NB4 (cell line): ENCODE measurements at regions not wholly inside any gene's neighbourhood (a gene's known extent, or its start where the extent isn't known, plus 50 kb on each side); places are given as distances from the start of the nearest gene placed in this dataset.

Experiments
- CTCF ChIP-seq: IDR thresholded peaks from one replicate; pipeline ENCODE4 v1.5.1; 2012; ENCODE audit warnings: low read depth, low read length
- POLR2A ChIP-seq: IDR thresholded peaks from 2 replicates; pipeline ENCODE4 v1.6.1; 2011; ENCODE audit warnings: mild to moderate bottlenecking; ENCODE audit not compliant: insufficient read length; ENCODE audit errors: extremely low read depth
- TF ChIP-seq, protein P1 (sequence below): IDR thresholded peaks from 2 replicates; pipeline ENCODE4 v1.6.1; 2011; ENCODE audit warnings: low read depth, low read length

DNA sequence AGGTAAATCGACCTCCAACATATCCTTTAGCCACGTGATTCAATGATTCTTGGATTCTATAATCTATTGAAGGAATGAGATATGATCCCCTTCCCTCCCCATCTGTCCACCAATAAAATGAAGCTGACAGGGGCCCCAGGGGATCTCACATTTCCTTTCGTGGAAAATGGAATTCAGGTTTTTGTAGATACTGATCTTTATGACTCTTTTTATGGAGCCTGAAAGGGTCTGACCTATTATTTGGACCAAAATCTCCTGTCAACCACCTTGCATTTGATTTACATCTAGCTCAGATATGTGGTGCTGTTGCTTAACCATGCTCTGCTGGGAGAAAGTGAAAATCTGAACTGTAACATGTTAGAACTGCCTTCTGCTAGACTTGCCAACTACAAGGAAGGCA is 234.0 kb upstream of the CXCL12 start:
- TF ChIP-seq, protein P1, sequence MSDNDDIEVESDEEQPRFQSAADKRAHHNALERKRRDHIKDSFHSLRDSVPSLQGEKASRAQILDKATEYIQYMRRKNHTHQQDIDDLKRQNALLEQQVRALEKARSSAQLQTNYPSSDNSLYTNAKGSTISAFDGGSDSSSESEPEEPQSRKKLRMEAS = no peak
- no peak for TF ChIP-seq CTCF
- no peak for TF ChIP-seq POLR2A
